ENCODE measurements at regions not wholly inside any gene's neighbourhood (a gene's known extent, or its start where the extent isn't known, plus 50 kb on each side); places are given as distances from the start of the nearest gene placed in this dataset.

DNA sequence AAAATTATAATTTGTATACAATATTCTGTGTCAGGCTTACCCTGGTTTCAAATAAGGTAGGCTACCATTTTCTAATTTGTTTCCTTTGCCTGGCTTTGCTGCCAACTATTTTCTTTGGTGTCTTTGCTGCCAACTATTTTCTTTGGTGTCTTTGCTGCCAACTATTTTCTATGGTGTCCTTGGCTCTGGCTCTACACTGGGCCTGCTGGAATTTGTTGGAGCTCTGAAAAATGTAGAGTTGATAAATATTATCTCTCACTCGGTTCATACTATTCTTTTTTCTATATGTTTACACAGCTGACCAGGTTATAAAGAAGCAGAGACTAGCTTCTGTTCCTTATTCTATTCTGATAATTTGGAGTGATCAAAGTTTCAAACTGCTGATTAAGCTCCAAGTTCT, 768.0 kb upstream of the PHF14 start:
- no peaks in the 10 kb centered on the region for H3K4me1 ChIP-seq (replicated peaks; ENCODE audit: insufficient read depth)
- ChIA-PET POLR2A (ENCODE audit: unreplicated experiment) (no interaction called here), CTCF (no interaction called here)
- no peak for TF ChIP-seq EZH2 (IDR thresholded peaks at IDR 0.05; ENCODE audit: low read depth)
- TF ChIP-seq, protein P1, sequence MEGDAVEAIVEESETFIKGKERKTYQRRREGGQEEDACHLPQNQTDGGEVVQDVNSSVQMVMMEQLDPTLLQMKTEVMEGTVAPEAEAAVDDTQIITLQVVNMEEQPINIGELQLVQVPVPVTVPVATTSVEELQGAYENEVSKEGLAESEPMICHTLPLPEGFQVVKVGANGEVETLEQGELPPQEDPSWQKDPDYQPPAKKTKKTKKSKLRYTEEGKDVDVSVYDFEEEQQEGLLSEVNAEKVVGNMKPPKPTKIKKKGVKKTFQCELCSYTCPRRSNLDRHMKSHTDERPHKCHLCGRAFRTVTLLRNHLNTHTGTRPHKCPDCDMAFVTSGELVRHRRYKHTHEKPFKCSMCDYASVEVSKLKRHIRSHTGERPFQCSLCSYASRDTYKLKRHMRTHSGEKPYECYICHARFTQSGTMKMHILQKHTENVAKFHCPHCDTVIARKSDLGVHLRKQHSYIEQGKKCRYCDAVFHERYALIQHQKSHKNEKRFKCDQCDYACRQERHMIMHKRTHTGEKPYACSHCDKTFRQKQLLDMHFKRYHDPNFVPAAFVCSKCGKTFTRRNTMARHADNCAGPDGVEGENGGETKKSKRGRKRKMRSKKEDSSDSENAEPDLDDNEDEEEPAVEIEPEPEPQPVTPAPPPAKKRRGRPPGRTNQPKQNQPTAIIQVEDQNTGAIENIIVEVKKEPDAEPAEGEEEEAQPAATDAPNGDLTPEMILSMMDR (conservative IDR thresholded peaks at IDR 0.05) = no peak
- H3F3A ChIP-seq (ENCODE audit: insufficient read depth, low read depth) = no peaks in the 10 kb centered on the region
- DNase-seq = no peak
- no peaks in the 10 kb centered on the region for H3K27me3 ChIP-seq (ENCODE audit: insufficient read depth, low read depth)
- no peaks in the 10 kb centered on the region for H3K79me2 ChIP-seq (ENCODE audit: low read depth)
- H3K9me2 ChIP-seq (ENCODE audit: insufficient read depth) = no peaks in the 10 kb centered on the region
- no peak overlapping the region for H3K4me3 ChIP-seq
- no peak overlapping the region for H3K27ac ChIP-seq
- no peak overlapping the region for H2AFZ ChIP-seq
- H3K4me2 ChIP-seq = no peak overlapping the region
- no TSS peak for BruUV-seq (replicated peaks)
- H4K20me1 ChIP-seq (ENCODE audit: insufficient read depth) = no peaks in the 10 kb centered on the region
- H3K36me3 ChIP-seq (ENCODE audit: low read depth) = no peaks in the 10 kb centered on the region
- intact Hi-C loops (cut with micrococcal nuclease; ENCODE audit: unreplicated experiment) = no loop called here
- H3K9me3 ChIP-seq (ENCODE audit: insufficient read depth, low read depth) = no peaks in the 10 kb centered on the region

DNA sequence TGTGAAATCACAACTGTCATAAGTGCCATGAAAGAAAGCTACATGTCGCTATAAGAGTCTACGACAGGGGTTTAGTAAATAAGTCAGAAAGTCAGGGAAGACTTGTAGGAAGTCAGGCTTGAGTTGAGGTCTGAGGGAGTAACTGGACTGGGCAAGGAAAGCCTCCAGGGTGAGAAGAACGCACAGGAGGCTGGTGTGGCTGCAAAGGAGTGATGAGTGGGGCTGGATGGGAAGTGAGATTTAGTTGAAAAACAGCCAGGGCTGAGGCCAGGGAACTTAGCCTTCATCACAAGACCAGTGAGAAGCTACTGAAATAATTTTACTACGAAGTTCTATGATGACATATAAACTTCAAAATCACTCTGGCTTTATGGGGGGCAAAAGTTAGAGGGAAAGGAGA, 763.7 kb upstream of the PHF14 start:
- no peak overlapping the region for H3K4me2 ChIP-seq
- no peak overlapping the region for H3K4me3 ChIP-seq
- H3K4me1 ChIP-seq (replicated peaks; ENCODE audit: insufficient read depth) = no peaks in the 10 kb centered on the region
- H3K79me2 ChIP-seq (ENCODE audit: low read depth) = no peaks in the 10 kb centered on the region
- H3K9me2 ChIP-seq (ENCODE audit: insufficient read depth) = no peaks in the 10 kb centered on the region
- no peaks in the 10 kb centered on the region for H3F3A ChIP-seq (ENCODE audit: insufficient read depth, low read depth)
- intact Hi-C loops (cut with micrococcal nuclease; ENCODE audit: unreplicated experiment) = no loop called here
- H3K36me3 ChIP-seq (ENCODE audit: low read depth) = no peaks in the 10 kb centered on the region
- no peaks in the 10 kb centered on the region for H3K27me3 ChIP-seq (ENCODE audit: insufficient read depth, low read depth)
- BruUV-seq (replicated peaks) = no TSS peak
- DNase-seq = no peak
- POLR2A ChIA-PET (ENCODE audit: unreplicated experiment) = no interaction called here
- H3K27ac ChIP-seq = no peak overlapping the region
- TF ChIP-seq, protein P1 (conservative IDR thresholded peaks at IDR 0.05) = no peak
- TF ChIP-seq EZH2 (IDR thresholded peaks at IDR 0.05; ENCODE audit: low read depth) = no peak
- CTCF ChIA-PET = no interaction called here
- H3K9me3 ChIP-seq (ENCODE audit: insufficient read depth, low read depth) = no peaks in the 10 kb centered on the region
- H2AFZ ChIP-seq = no peak overlapping the region
- H4K20me1 ChIP-seq (ENCODE audit: insufficient read depth) = no peaks in the 10 kb centered on the region

DNA sequence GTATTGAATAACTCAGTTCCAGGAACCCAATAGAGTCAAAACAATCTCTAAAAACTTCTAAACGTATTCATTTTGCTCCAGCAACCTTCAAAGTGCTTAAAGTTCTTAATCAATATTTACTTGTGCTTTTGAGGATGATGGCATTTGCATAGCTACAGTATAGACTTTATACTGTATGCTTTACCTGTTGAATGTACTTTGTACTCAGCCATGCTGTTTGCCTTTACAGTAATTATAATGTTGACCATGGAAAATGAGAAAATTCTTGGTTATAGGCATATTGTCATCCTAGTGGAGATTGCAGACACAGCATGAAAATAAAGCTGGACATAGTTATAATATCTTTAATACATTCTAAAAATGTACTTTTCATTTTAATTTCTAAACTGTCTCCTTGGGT, 762.7 kb upstream of the PHF14 start:
- H3K4me3 ChIP-seq = no peak overlapping the region
- H3K27me3 ChIP-seq (ENCODE audit: insufficient read depth, low read depth) = no peaks in the 10 kb centered on the region
- intact Hi-C loops (cut with micrococcal nuclease; ENCODE audit: unreplicated experiment) = no loop called here
- H3F3A ChIP-seq (ENCODE audit: insufficient read depth, low read depth) = no peaks in the 10 kb centered on the region
- H3K79me2 ChIP-seq (ENCODE audit: low read depth) = no peaks in the 10 kb centered on the region
- no peaks in the 10 kb centered on the region for H3K36me3 ChIP-seq (ENCODE audit: low read depth)
- H3K4me1 ChIP-seq (replicated peaks; ENCODE audit: insufficient read depth) = no peaks in the 10 kb centered on the region
- H3K4me2 ChIP-seq = no peak overlapping the region
- no peaks in the 10 kb centered on the region for H3K9me3 ChIP-seq (ENCODE audit: insufficient read depth, low read depth)
- TF ChIP-seq, protein P1 (conservative IDR thresholded peaks at IDR 0.05) = no peak
- no peak for TF ChIP-seq EZH2 (IDR thresholded peaks at IDR 0.05; ENCODE audit: low read depth)
- ChIA-PET CTCF (no interaction called here), POLR2A (ENCODE audit: unreplicated experiment) (no interaction called here)
- H4K20me1 ChIP-seq (ENCODE audit: insufficient read depth) = no peaks in the 10 kb centered on the region
- H3K27ac ChIP-seq = no peak overlapping the region
- no peak for DNase-seq
- no peaks in the 10 kb centered on the region for H3K9me2 ChIP-seq (ENCODE audit: insufficient read depth)
- no peak overlapping the region for H2AFZ ChIP-seq
- no TSS peak for BruUV-seq (replicated peaks)
